ENCODE measurements at regions not wholly inside any gene's neighbourhood (a gene's known extent, or its start where the extent isn't known, plus 50 kb on each side); places are given as distances from the start of the nearest gene placed in this dataset.

- H3K4me1 ChIP-seq = no peaks in the 10 kb centered on the region
- no peak overlapping the region for H3K4me3 ChIP-seq
- ATAC-seq = no peak
- peak in 1 of 4 donors; percentile 5 for DNase-seq
- WGBS, 2 donors = 48 to 66% methylated on average over 3 of the region's 3 CpGs
- H3K27me3 ChIP-seq = no peaks in the 10 kb centered on the region
- intact Hi-C loops (cut with DNase I) = no loop called here
- no peak for TF ChIP-seq POLR2A (IDR thresholded peaks at IDR 0.05)
- no peak for TF ChIP-seq CTCF (IDR thresholded peaks at IDR 0.05)
- no peak overlapping the region for H3K27ac ChIP-seq
- H3K36me3 ChIP-seq (replicated peaks in 1 of 2; ENCODE audit: insufficient read depth in 1 of 2, low read depth in 2 of 2) = no peaks in the 10 kb centered on the region
- no peaks in the 10 kb centered on the region for H3K9me3 ChIP-seq
These were observed 395.1 kb upstream of the SASH1 start for GRCh38 chr6:147947521-147947920.

GRCh38 chr6:147949981-147950622 lies 392.5 kb upstream of the SASH1 start:
- WGBS, 2 donors = 54 to 72% methylated on average over 6 of the region's 6 CpGs

GRCh38 chr6:147950623-147950987 lies 392.0 kb upstream of the SASH1 start:
- Histone ChIP-seq H3K4me1 (no peaks in the 10 kb centered on the region), H3K27me3 (no peaks in the 10 kb centered on the region), H3K36me3 (replicated peaks in 1 of 2; ENCODE audit: insufficient read depth in 1 of 2, low read depth in 2 of 2) (no peaks in the 10 kb centered on the region), H3K4me3 (no peak overlapping the region), H3K27ac (no peak overlapping the region), H3K9me3 (no peaks in the 10 kb centered on the region)
- WGBS, 2 donors = 44 to 48% methylated on average over 5 of the region's 5 CpGs
- intact Hi-C loops (cut with DNase I) = no loop called here
- no peak for TF ChIP-seq CTCF (IDR thresholded peaks at IDR 0.05)
- TF ChIP-seq POLR2A (IDR thresholded peaks at IDR 0.05) = no peak
- DNase-seq (peak in 1 of 4 donors; percentile 8), ATAC-seq (peak; percentile 9)

More at GRCh38 chr6:147949981-147950622, 392.5 kb upstream of the SASH1 start:
- Histone ChIP-seq H3K4me1 (no peaks in the 10 kb centered on the region), H3K27me3 (no peaks in the 10 kb centered on the region), H3K9me3 (no peaks in the 10 kb centered on the region), H3K4me3 (no peak overlapping the region), H3K27ac (no peak overlapping the region), H3K36me3 (replicated peaks in 1 of 2; ENCODE audit: insufficient read depth in 1 of 2, low read depth in 2 of 2) (no peaks in the 10 kb centered on the region)
- DNase-seq (no peak), ATAC-seq (no peak)
- intact Hi-C loops (cut with DNase I) = no loop called here
- no peak for TF ChIP-seq CTCF (IDR thresholded peaks at IDR 0.05)
- TF ChIP-seq POLR2A (IDR thresholded peaks at IDR 0.05) = no peak

GRCh38 chr6:147951726-147952125 lies 390.9 kb upstream of the SASH1 start:
- TF ChIP-seq CTCF (IDR thresholded peaks at IDR 0.05) = no peak
- no peak for TF ChIP-seq POLR2A (IDR thresholded peaks at IDR 0.05)
- DNase-seq (no peak), ATAC-seq (no peak)
- Histone ChIP-seq H3K4me3 (no peak overlapping the region), H3K27me3 (no peaks in the 10 kb centered on the region), H3K27ac (no peak overlapping the region), H3K4me1 (no peaks in the 10 kb centered on the region), H3K9me3 (no peaks in the 10 kb centered on the region), H3K36me3 (replicated peaks in 1 of 2; ENCODE audit: insufficient read depth in 1 of 2, low read depth in 2 of 2) (no peaks in the 10 kb centered on the region)
- 87 to 89% methylated on average over 7 of the region's 7 CpGs for WGBS, 2 donors
- intact Hi-C loops (cut with DNase I) = no loop called here

GRCh38 chr6:147954938-147955337 lies 387.7 kb upstream of the SASH1 start:
- Histone ChIP-seq H3K27ac (no peak overlapping the region), H3K36me3 (replicated peaks in 1 of 2; ENCODE audit: insufficient read depth in 1 of 2, low read depth in 2 of 2) (no peaks in the 10 kb centered on the region), H3K27me3 (no peaks in the 10 kb centered on the region), H3K4me3 (no peak overlapping the region), H3K9me3 (no peaks in the 10 kb centered on the region), H3K4me1 (no peaks in the 10 kb centered on the region)
- intact Hi-C loops (cut with DNase I) = no loop called here
- no peak for TF ChIP-seq POLR2A (IDR thresholded peaks at IDR 0.05)
- no peak for TF ChIP-seq CTCF (IDR thresholded peaks at IDR 0.05)
- no peak for ATAC-seq
- DNase-seq = no peak
- WGBS, 2 donors = 80 to 86% methylated on average over 3 of the region's 3 CpGs

Data from body of pancreas (tissue), 4 donors.